ENCODE measurements at regions not wholly inside any gene's neighbourhood (a gene's known extent, or its start where the extent isn't known, plus 50 kb on each side); places are given as distances from the start of the nearest gene placed in this dataset.
"Not testable (repeated sequence)": the region's sequence is repeated elsewhere in the genome, so short reads cannot be mapped to it uniquely, and the experiment has no call there.

GRCh38 chr5:91241460-91241859, 141.7 kb downstream of the ARRDC3 start:
- not testable (repeated sequence) for DNase-seq (ENCODE audit: low spot score)

DNA sequence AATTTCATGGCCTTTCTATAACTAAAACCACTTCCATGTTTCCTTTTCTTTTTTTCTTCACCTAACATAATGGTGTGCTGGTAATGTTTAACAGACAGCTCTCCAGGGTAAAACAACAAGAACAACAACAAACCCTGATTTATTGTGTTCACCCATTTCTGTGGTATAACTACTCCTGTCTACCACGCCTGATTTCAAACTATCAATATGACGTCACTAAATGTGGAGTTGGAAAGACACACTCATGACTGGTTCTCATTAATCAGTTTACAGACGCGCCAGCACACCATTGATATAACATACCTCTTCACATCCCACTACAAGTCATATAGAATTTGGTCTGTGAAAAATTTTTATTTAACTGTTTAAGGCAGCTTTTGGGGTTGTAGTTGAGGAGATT, 142.9 kb downstream of the ARRDC3 start:
- no peak for DNase-seq (ENCODE audit: low spot score)

- no peak for DNase-seq (ENCODE audit: low spot score)
These were observed 147.8 kb downstream of the ARRDC3 start for GRCh38 chr5:91235271-91235694.

- DNase-seq (ENCODE audit: low spot score) = no peak
These were observed 150.6 kb downstream of the ARRDC3 start for GRCh38 chr5:91232523-91232922.

DNA sequence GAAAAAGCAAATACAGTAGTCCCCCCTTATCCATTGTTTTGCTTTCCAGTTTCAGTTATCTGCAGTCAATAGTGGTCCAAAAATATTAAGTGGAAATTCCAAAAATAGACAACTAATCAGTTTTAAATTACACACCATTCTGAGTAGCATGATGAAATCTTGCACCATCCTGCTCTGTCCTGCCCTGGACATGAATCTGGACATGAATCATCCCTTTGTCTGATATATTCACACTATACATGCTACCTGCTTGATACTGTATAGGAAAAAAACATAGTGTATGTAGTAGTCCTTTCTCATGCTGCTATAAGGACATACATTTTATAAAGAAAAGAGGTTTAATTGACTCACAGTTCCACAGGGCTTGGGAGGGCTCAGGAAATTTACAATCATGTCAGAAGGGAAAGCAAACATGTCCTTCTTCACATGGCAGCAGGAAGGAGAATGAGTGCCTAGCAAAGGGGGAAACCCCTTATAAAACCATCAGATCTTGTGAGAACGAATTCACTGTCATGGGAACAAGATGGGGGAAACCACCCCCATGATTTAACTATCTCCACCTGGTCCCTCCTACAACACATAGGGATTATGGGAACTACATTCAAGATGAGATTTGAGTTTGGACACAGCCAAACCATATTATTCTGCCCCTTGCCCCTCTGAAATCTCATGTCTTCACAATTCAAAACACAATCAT, 153.9 kb downstream of the ARRDC3 start:
- DNase-seq (ENCODE audit: low spot score) = no peak

- DNase-seq (ENCODE audit: low spot score) = no peak
These were observed 154.9 kb downstream of the ARRDC3 start for GRCh38 chr5:91228188-91228587.

GRCh38 chr5:91225848-91226686, 157.1 kb downstream of the ARRDC3 start:
- peak; percentile 54 for DNase-seq (ENCODE audit: low spot score)

DNA sequence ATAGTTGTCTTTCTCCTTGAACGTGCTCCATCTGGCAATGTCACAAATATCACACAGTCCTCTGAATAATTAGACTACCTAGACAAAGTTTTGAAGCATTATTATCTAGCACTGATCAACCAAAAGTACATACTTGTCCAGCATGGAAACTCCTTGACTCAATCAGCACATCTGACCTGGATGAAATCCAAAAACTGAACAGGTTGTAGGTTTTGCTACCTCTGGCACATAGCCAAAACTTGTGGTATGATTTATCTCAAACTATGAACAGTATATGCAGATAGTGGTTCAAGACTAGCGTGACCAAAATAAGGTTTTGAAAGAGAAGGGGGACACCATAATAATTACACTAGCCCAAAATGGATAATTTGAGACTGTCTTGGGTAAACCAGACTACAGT, 158.1 kb downstream of the ARRDC3 start:
- DNase-seq (ENCODE audit: low spot score) = peak; percentile 36

DNA sequence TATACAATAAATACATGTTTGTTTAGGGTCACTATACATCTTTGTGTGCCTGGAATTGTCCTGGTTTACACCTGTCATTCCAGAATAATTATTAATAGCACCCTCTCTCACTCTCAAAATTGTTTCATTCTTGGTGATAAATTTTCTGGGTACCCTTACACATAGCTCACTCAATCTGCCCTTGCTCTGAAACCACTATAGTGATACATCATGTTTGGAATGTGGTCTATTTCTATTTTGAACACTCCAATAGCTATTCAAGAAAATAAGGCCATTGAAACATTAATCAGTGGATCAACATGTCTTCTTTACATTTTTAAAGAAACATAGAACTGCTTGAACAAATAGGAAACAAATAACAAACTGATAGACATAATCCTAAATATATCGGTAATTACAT, 158.7 kb downstream of the ARRDC3 start:
- DNase-seq (ENCODE audit: low spot score) = no peak

DNA sequence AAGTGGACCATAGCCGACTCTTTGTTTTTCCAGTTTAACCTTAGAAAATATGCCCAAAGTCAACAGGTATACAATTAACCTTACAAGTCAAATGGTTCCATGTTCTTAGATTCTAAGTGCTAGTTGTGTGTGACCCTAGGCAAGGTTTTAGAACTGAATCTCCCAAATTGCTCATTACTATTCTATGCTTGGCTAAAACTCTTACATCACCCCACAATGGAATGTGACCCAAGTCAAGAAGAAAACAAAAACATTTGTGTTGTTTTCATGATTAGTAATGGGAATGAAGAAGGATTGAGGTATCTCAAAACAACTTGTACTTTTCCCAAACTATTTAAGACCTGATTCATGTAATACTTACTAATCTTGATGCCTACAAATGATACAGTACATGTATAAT, 159.2 kb downstream of the ARRDC3 start:
- DNase-seq (ENCODE audit: low spot score) = no peak

- no peak for DNase-seq (ENCODE audit: low spot score)
These were observed 160.6 kb downstream of the ARRDC3 start for GRCh38 chr5:91222482-91222881.

GRCh38 chr5:91221917-91222316, 161.2 kb downstream of the ARRDC3 start:
- no peak for DNase-seq (ENCODE audit: low spot score)

- DNase-seq (ENCODE audit: low spot score) = peak; percentile 49
These were observed 163.2 kb downstream of the ARRDC3 start for GRCh38 chr5:91219803-91220371.

GRCh38 chr5:91219091-91219802, 163.9 kb downstream of the ARRDC3 start:
- DNase-seq (ENCODE audit: low spot score) = no peak

- DNase-seq (ENCODE audit: low spot score) = no peak
These were observed 165.3 kb downstream of the ARRDC3 start for GRCh38 chr5:91217859-91218258.

DNA sequence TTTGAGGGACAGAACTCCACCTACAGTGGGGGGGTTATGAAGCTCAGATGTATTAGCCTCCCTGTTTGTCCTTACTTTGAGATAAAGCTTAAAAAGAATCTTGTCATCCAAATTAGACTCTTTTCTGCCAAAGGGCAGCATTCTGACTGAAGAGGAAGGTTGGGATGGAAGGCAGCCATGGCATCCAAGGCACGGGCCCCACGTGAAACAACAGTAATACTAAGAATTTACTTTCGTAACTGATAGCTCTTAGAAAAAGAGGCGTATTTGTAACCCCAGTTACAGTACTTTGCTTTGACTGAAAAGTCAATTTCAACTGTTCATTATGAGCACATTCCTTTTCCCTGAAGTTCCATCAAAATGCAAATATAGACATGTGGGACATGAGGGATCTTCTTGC, 168.5 kb downstream of the ARRDC3 start:
- DNase-seq (ENCODE audit: low spot score) = no peak
